ENCODE measurements at regions not wholly inside any gene's neighbourhood (a gene's known extent, or its start where the extent isn't known, plus 50 kb on each side); places are given as distances from the start of the nearest gene placed in this dataset.
A peak's percentile ranks its signal among the peaks of the same experiment; 100 is the strongest.
"Not testable (repeated sequence)": the region's sequence is repeated elsewhere in the genome, so short reads cannot be mapped to it uniquely, and the experiment has no call there.

GRCh38 chr17:83026311-83026811 lies 53.0 kb upstream of the METRNL start:
- intact Hi-C loops (cut with DNase I): no loop called here
- no peaks in the 10 kb centered on the region for H3K27me3 ChIP-seq
- 70 to 78% (median 74%) methylated on average over 7 to 14 of the region's 14 CpGs for WGBS, 4 donors
- no peak overlapping the region for H3K4me3 ChIP-seq
- no peak overlapping the region for H3K27ac ChIP-seq
- DNase-seq: peak in 2 of 7 donors; percentile 8 to 21
- H3K9me3 ChIP-seq (replicated peaks in 1 of 3): no peaks in the 10 kb centered on the region
- H3K4me1 ChIP-seq (replicated peaks in 1 of 2): no peaks in the 10 kb centered on the region
- TF ChIP-seq CTCF (IDR thresholded peaks at IDR 0.05) (no peak), POLR2A (IDR thresholded peaks at IDR 0.05) (no peak)
- no peaks in the 10 kb centered on the region for H3K36me3 ChIP-seq (replicated peaks in 1 of 2)

GRCh38 chr17:83026921-83027320 lies 52.5 kb upstream of the METRNL start:
- WGBS, 4 donors: 77 to 89% (median 82%) methylated on average over 4 to 11 of the region's 11 CpGs
- H3K4me1 ChIP-seq (replicated peaks in 1 of 2); H3K36me3 ChIP-seq (replicated peaks in 1 of 2); H3K27ac ChIP-seq; H3K9me3 ChIP-seq (replicated peaks in 1 of 3); H3K27me3 ChIP-seq; H3K4me3 ChIP-seq; intact Hi-C loops (cut with DNase I): not testable (repeated sequence)
- DNase-seq: peak in 2 of 7 donors; percentile 5 to 10

GRCh38 chr17:83028851-83029250 lies 50.6 kb upstream of the METRNL start:
- DNase-seq: peak in 2 of 7 donors; percentile 5 to 30
- H3K4me1 ChIP-seq (replicated peaks in 1 of 2): no peaks in the 10 kb centered on the region
- H3K27me3 ChIP-seq: no peaks in the 10 kb centered on the region
- no peak overlapping the region for H3K4me3 ChIP-seq
- TF ChIP-seq POLR2A (IDR thresholded peaks at IDR 0.05) (no peak), CTCF (IDR thresholded peaks at IDR 0.05) (no peak)
- 91 to 97% (median 96%) methylated on average over 17 of the region's 17 CpGs for WGBS, 4 donors
- intact Hi-C loops (cut with DNase I): no loop called here
- H3K36me3 ChIP-seq (replicated peaks in 1 of 2): no peaks in the 10 kb centered on the region
- no peak overlapping the region for H3K27ac ChIP-seq
- no peaks in the 10 kb centered on the region for H3K9me3 ChIP-seq (replicated peaks in 1 of 3)

GRCh38 chr17:83029571-83029970 lies 49.8 kb upstream of the METRNL start:
- WGBS, 4 donors: 87 to 89% (median 88%) methylated on average over 16 of the region's 16 CpGs

More at GRCh38 chr17:83029571-83029970, 49.8 kb upstream of the METRNL start:
- H3K4me1 ChIP-seq (replicated peaks in 1 of 2): no peaks in the 10 kb centered on the region
- no peaks in the 10 kb centered on the region for H3K9me3 ChIP-seq (replicated peaks in 1 of 3)
- H3K36me3 ChIP-seq (replicated peaks in 1 of 2): no peaks in the 10 kb centered on the region
- intact Hi-C loops (cut with DNase I): no loop called here
- no peak for TF ChIP-seq POLR2A (IDR thresholded peaks at IDR 0.05)
- no peak for TF ChIP-seq CTCF (IDR thresholded peaks at IDR 0.05)
- no peaks in the 10 kb centered on the region for H3K27me3 ChIP-seq
- no peak overlapping the region for H3K4me3 ChIP-seq
- peak in 1 of 7 donors; percentile 23 for DNase-seq
- H3K27ac ChIP-seq: no peak overlapping the region

Measured in adrenal gland (tissue), 9 donors.